SK-N-SH treated with all-trans-retinoic acid at 6 μM for 48 hours (cell line): ENCODE measurements at regions not wholly inside any gene's neighbourhood (a gene's known extent, or its start where the extent isn't known, plus 50 kb on each side); places are given as distances from the start of the nearest gene placed in this dataset.

Experiments
- ATAC-seq: fragments of 200-7000 bp; cut with Tn5 transposase; 3 replicates; pipeline ENCODE4 v1.9.1; 2020; ENCODE audit warnings: mild to moderate bottlenecking, moderate library complexity
- ARNTL ChIP-seq: fragments of 450-650 bp; formaldehyde crosslinking; IDR thresholded peaks from 2 replicates; pipeline ENCODE4 v1.5.0; 2020; ENCODE audit warnings: low read depth, mild to moderate bottlenecking, moderate library complexity, borderline replicate concordance
- BACH2 ChIP-seq: fragments of 250-450 bp; sonication (Bioruptor Pico); IDR thresholded peaks from 2 replicates; pipeline ENCODE4 v1.9.0; 2021; ENCODE audit warnings: mild to moderate bottlenecking, borderline replicate concordance
- CSDC2 ChIP-seq: fragments of 250-450 bp; sonication (Bioruptor Pico); IDR thresholded peaks from 2 replicates; pipeline ENCODE4 v1.5.0; 2020; ENCODE audit warnings: mild to moderate bottlenecking, moderate library complexity
- ESRRG ChIP-seq: fragments of 250-450 bp; sonication (Bioruptor Pico); IDR thresholded peaks from 2 replicates; pipeline ENCODE4 v1.6.1; 2021; ENCODE audit warnings: mild to moderate bottlenecking
- GLIS3 ChIP-seq: fragments of 250-450 bp; sonication (Bioruptor Pico); IDR thresholded peaks from 2 replicates; pipeline ENCODE4 v1.5.0; 2020; ENCODE audit warnings: mild to moderate bottlenecking, moderate library complexity
- PPARA ChIP-seq: fragments of 250-450 bp; sonication (Bioruptor Pico); IDR thresholded peaks from 2 replicates; pipeline ENCODE4 v1.5.0; 2020; ENCODE audit warnings: mild to moderate bottlenecking, borderline replicate concordance
- RARB ChIP-seq: fragments of 250-450 bp; sonication (Bioruptor Pico); IDR thresholded peaks from 2 replicates; pipeline ENCODE4 v1.8.0; 2021; ENCODE audit warnings: mild to moderate bottlenecking, moderate library complexity
- SNAI2 ChIP-seq: fragments of 250-450 bp; sonication (Bioruptor Pico); IDR thresholded peaks from 2 replicates; pipeline ENCODE4 v1.5.0; 2020; ENCODE audit warnings: mild to moderate bottlenecking, moderate library complexity
- TCF4 ChIP-seq: fragments of 250-450 bp; sonication (Bioruptor Pico); IDR thresholded peaks from 2 replicates; pipeline ENCODE4 v1.8.0; 2021; ENCODE audit warnings: mild to moderate bottlenecking, moderate library complexity, borderline replicate concordance
- TOX ChIP-seq: fragments of 250-450 bp; sonication (Bioruptor Pico); IDR thresholded peaks from 2 replicates; pipeline ENCODE4 v1.8.0; 2021; ENCODE audit warnings: mild to moderate bottlenecking, moderate library complexity, borderline replicate concordance
- ZC3H10 ChIP-seq: fragments of 250-450 bp; sonication (Bioruptor Pico); IDR thresholded peaks from 2 replicates; pipeline ENCODE4 v1.5.1; 2021; ENCODE audit warnings: mild to moderate bottlenecking, moderate library complexity
- ZFP3 ChIP-seq: fragments of 250-450 bp; sonication (Bioruptor Pico); IDR thresholded peaks from 2 replicates; pipeline ENCODE4 v1.5.0; 2020; ENCODE audit warnings: mild to moderate bottlenecking, moderate library complexity
- ZFP30 ChIP-seq: fragments of 450-650 bp; formaldehyde crosslinking; IDR thresholded peaks from 2 replicates; pipeline ENCODE4 v1.5.0; 2022; ENCODE audit warnings: mild to moderate bottlenecking, moderate library complexity
- ZNF565 ChIP-seq: fragments of 450-650 bp; formaldehyde crosslinking; conservative IDR thresholded peaks from 2 replicates; pipeline ENCODE4 v1.5.0; 2020; ENCODE audit warnings: low read depth, mild to moderate bottlenecking, moderate library complexity
- ZNF8 ChIP-seq: fragments of 450-650 bp; formaldehyde crosslinking; IDR thresholded peaks from 2 replicates; pipeline ENCODE4 v1.5.0; 2020; ENCODE audit warnings: mild to moderate bottlenecking, moderate library complexity
- TF ChIP-seq, protein P1 (sequence below): fragments of 250-450 bp; sonication (Bioruptor Pico); IDR thresholded peaks from 2 replicates; pipeline ENCODE4 v1.5.1; 2021; ENCODE audit warnings: mild to moderate bottlenecking, moderate library complexity
- TF ChIP-seq, protein P2 (sequence below): fragments of 250-450 bp; sonication (Bioruptor Pico); IDR thresholded peaks from 2 replicates; pipeline ENCODE4 v1.8.0; 2020; ENCODE audit warnings: mild to moderate bottlenecking, moderate library complexity, borderline replicate concordance
- TF ChIP-seq, protein P3 (sequence below): fragments of 250-450 bp; sonication (Bioruptor Pico); IDR thresholded peaks from 2 replicates; pipeline ENCODE4 v1.5.1; 2020; ENCODE audit warnings: low read depth, mild to moderate bottlenecking, moderate library complexity
- TF ChIP-seq, protein P4 (sequence below): fragments of 250-450 bp; sonication (Bioruptor Pico); IDR thresholded peaks from 2 replicates; pipeline ENCODE4 v1.8.0; 2021; ENCODE audit warnings: low read depth, mild to moderate bottlenecking, moderate library complexity, borderline replicate concordance
- TF ChIP-seq, protein P5 (sequence below): fragments of 250-450 bp; sonication (Bioruptor Pico); IDR thresholded peaks from 2 replicates; pipeline ENCODE4 v1.5.0; 2020; ENCODE audit warnings: mild to moderate bottlenecking, moderate library complexity

DNA sequence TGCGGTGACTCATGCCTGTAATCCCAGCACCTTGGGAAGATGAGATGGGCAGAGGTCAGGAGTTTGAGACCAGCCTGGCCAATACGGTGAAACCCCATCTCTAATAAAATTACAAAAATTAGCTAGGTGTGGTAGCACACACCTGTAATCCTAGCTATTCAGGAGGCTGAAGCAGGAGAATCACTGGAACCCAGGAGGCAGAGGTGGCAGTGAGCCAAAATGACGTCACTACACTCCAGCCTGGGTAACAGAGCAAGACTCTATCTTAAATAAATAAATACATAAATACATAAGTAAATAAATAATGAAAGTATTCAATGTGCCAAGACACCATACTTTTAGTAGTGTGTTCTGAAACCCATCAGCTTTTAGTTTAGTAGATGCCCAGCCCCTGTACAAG is 308.1 kb upstream of the FLRT2 start:
- no peak for TF ChIP-seq CSDC2 (CRISPR knock-in tag)
- TF ChIP-seq, protein P1, sequence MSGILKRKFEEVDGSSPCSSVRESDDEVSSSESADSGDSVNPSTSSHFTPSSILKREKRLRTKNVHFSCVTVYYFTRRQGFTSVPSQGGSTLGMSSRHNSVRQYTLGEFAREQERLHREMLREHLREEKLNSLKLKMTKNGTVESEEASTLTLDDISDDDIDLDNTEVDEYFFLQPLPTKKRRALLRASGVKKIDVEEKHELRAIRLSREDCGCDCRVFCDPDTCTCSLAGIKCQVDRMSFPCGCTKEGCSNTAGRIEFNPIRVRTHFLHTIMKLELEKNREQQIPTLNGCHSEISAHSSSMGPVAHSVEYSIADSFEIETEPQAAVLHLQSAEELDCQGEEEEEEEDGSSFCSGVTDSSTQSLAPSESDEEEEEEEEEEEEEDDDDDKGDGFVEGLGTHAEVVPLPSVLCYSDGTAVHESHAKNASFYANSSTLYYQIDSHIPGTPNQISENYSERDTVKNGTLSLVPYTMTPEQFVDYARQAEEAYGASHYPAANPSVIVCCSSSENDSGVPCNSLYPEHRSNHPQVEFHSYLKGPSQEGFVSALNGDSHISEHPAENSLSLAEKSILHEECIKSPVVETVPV (CRISPR knock-in tag): no peak
- TF ChIP-seq ZFP3 (CRISPR knock-in tag): no peak
- no peak for TF ChIP-seq RARB (CRISPR knock-in tag)
- no peak for TF ChIP-seq PPARA (CRISPR knock-in tag)
- TF ChIP-seq ZC3H10: no peak
- no peak for TF ChIP-seq ZFP30 (CRISPR knock-in tag)
- TF ChIP-seq BACH2 (CRISPR knock-in tag): no peak
- no peak for TF ChIP-seq SNAI2 (CRISPR knock-in tag)
- ATAC-seq: no peak

DNA sequence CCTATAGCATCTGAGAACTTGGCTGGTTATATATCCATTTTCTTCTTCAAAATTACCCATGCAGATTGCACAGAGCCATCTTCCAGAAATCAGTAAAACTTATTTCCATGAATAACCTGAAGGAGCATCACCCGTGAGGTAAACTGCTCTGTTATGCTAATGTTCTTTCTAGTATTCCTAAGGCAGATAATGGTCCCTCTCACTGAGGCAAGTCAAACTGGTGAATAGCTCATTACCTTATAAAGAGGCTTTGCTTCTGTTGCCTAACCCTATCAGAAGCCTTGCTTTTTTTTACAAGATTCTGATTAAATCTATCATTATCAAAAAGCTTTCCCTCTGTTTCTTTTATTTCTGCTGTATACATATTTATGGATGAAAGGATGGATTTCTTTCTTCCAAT is 307.6 kb upstream of the FLRT2 start:
- TF ChIP-seq PPARA (CRISPR knock-in tag) (no peak), ZFP30 (CRISPR knock-in tag) (no peak), TOX (CRISPR knock-in tag) (no peak), ZNF8 (CRISPR knock-in tag) (no peak), ARNTL (CRISPR knock-in tag) (no peak), ZNF565 (no peak), TCF4 (CRISPR knock-in tag) (no peak), GLIS3 (CRISPR knock-in tag) (no peak), CSDC2 (CRISPR knock-in tag) (no peak), ESRRG (CRISPR knock-in tag) (no peak)
- TF ChIP-seq, protein P2, sequence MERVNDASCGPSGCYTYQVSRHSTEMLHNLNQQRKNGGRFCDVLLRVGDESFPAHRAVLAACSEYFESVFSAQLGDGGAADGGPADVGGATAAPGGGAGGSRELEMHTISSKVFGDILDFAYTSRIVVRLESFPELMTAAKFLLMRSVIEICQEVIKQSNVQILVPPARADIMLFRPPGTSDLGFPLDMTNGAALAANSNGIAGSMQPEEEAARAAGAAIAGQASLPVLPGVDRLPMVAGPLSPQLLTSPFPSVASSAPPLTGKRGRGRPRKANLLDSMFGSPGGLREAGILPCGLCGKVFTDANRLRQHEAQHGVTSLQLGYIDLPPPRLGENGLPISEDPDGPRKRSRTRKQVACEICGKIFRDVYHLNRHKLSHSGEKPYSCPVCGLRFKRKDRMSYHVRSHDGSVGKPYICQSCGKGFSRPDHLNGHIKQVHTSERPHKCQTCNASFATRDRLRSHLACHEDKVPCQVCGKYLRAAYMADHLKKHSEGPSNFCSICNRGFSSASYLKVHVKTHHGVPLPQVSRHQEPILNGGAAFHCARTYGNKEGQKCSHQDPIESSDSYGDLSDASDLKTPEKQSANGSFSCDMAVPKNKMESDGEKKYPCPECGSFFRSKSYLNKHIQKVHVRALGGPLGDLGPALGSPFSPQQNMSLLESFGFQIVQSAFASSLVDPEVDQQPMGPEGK (CRISPR knock-in tag): no peak
- TF ChIP-seq, protein P3, sequence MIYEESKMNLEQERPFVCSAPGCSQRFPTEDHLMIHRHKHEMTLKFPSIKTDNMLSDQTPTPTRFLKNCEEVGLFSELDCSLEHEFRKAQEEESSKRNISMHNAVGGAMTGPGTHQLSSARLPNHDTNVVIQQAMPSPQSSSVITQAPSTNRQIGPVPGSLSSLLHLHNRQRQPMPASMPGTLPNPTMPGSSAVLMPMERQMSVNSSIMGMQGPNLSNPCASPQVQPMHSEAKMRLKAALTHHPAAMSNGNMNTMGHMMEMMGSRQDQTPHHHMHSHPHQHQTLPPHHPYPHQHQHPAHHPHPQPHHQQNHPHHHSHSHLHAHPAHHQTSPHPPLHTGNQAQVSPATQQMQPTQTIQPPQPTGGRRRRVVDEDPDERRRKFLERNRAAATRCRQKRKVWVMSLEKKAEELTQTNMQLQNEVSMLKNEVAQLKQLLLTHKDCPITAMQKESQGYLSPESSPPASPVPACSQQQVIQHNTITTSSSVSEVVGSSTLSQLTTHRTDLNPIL (CRISPR knock-in tag): no peak
- TF ChIP-seq, protein P4, sequence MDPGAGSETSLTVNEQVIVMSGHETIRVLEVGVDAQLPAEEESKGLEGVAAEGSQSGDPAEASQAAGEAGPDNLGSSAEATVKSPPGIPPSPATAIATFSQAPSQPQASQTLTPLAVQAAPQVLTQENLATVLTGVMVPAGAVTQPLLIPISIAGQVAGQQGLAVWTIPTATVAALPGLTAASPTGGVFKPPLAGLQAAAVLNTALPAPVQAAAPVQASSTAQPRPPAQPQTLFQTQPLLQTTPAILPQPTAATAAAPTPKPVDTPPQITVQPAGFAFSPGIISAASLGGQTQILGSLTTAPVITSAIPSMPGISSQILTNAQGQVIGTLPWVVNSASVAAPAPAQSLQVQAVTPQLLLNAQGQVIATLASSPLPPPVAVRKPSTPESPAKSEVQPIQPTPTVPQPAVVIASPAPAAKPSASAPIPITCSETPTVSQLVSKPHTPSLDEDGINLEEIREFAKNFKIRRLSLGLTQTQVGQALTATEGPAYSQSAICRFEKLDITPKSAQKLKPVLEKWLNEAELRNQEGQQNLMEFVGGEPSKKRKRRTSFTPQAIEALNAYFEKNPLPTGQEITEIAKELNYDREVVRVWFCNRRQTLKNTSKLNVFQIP: no peak
- TF ChIP-seq, all 23 proteins: peak for 0

DNA sequence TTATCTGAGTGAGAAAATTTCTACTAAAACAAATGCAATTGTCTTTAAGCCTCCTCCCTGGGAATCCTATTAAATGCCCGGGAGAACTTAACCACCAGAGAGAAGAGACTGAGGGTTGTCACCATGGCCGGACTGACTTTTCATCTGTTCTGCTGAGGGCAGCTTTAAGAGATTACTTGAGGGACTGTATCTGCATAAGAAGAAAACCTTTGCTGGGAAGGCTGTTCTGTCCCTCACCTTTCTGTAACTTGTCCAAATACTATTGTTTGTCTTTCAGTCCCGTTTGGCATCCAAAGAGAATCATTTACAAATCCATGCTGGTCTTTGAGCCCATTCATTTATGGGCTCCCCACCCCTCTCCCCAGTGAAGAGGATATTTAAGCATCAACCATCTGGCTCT is 306.3 kb upstream of the FLRT2 start:
- ATAC-seq: no peak
- TF ChIP-seq GLIS3 (CRISPR knock-in tag): no peak
- TF ChIP-seq, protein P2 (CRISPR knock-in tag): no peak
- TF ChIP-seq, protein P1 (CRISPR knock-in tag): no peak
- no peak for TF ChIP-seq TCF4 (CRISPR knock-in tag)
- no peak for TF ChIP-seq SNAI2 (CRISPR knock-in tag)
- no peak for TF ChIP-seq ARNTL (CRISPR knock-in tag)
- TF ChIP-seq RARB (CRISPR knock-in tag): no peak
- TF ChIP-seq BACH2 (CRISPR knock-in tag): no peak
- TF ChIP-seq, protein P5, sequence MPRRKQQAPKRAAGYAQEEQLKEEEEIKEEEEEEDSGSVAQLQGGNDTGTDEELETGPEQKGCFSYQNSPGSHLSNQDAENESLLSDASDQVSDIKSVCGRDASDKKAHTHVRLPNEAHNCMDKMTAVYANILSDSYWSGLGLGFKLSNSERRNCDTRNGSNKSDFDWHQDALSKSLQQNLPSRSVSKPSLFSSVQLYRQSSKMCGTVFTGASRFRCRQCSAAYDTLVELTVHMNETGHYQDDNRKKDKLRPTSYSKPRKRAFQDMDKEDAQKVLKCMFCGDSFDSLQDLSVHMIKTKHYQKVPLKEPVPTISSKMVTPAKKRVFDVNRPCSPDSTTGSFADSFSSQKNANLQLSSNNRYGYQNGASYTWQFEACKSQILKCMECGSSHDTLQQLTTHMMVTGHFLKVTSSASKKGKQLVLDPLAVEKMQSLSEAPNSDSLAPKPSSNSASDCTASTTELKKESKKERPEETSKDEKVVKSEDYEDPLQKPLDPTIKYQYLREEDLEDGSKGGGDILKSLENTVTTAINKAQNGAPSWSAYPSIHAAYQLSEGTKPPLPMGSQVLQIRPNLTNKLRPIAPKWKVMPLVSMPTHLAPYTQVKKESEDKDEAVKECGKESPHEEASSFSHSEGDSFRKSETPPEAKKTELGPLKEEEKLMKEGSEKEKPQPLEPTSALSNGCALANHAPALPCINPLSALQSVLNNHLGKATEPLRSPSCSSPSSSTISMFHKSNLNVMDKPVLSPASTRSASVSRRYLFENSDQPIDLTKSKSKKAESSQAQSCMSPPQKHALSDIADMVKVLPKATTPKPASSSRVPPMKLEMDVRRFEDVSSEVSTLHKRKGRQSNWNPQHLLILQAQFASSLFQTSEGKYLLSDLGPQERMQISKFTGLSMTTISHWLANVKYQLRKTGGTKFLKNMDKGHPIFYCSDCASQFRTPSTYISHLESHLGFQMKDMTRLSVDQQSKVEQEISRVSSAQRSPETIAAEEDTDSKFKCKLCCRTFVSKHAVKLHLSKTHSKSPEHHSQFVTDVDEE (CRISPR knock-in tag): no peak
- no peak for TF ChIP-seq ZNF565
- no peak for TF ChIP-seq ZC3H10
- no peak for TF ChIP-seq CSDC2 (CRISPR knock-in tag)
- no peak for TF ChIP-seq ZFP3 (CRISPR knock-in tag)
- TF ChIP-seq, protein P4: no peak
- no peak for TF ChIP-seq PPARA (CRISPR knock-in tag)
- TF ChIP-seq, protein P3 (CRISPR knock-in tag): no peak

More for the DNA sequence above, 307.6 kb upstream of the FLRT2 start:
- ATAC-seq: no peak
